ENCODE measurements at regions not wholly inside any gene's neighbourhood (a gene's known extent, or its start where the extent isn't known, plus 50 kb on each side); places are given as distances from the start of the nearest gene placed in this dataset.
"Not testable (repeated sequence)": the region's sequence is repeated elsewhere in the genome, so short reads cannot be mapped to it uniquely, and the experiment has no call there.

DNA sequence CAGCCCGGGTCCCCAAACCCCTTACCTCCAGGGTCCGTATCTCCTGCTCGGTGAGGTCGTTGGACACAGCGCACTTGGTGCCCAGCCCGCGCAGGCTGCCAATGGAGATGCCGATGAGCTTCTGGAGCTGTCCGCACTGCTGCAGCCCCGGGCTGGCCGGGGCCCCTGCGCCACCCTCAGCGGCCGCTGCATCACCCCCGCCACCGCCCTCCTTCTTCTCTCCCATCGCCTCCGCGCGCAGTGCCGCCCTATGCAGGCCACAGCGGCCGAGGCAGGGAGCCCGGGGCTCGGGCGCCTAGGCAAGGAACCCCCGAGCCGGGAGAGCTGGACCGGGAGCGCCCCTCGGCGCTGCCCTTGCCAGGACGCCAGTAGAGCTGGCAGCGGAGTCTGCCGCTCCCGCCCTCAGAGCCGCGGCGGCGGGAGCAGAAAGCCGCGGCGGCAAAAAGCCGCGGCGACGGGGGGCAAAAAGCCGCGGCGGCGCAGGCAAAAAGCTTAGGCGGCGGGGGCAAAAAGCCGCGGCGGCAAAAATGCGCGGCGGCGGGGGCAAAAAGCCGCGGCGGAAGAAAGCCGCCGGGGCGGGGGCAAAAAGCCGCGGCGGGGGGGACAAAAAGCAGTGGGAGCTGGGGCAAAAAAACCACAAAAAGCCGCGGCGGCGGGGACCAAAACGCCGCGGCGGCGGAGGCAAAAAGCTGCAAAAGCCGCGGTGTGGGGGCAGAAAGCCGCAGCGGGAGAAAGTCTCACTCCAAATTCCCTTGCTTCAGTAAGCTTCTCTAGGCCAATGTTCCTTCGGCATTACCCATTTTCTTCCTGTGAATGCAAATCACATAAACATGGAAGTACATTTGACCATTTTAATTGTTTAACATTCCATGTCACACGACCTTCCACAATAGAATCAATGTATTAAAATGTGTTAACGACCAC lies 181.2 kb downstream of the ZNF92 start:
- TF ChIP-seq, protein P1, sequence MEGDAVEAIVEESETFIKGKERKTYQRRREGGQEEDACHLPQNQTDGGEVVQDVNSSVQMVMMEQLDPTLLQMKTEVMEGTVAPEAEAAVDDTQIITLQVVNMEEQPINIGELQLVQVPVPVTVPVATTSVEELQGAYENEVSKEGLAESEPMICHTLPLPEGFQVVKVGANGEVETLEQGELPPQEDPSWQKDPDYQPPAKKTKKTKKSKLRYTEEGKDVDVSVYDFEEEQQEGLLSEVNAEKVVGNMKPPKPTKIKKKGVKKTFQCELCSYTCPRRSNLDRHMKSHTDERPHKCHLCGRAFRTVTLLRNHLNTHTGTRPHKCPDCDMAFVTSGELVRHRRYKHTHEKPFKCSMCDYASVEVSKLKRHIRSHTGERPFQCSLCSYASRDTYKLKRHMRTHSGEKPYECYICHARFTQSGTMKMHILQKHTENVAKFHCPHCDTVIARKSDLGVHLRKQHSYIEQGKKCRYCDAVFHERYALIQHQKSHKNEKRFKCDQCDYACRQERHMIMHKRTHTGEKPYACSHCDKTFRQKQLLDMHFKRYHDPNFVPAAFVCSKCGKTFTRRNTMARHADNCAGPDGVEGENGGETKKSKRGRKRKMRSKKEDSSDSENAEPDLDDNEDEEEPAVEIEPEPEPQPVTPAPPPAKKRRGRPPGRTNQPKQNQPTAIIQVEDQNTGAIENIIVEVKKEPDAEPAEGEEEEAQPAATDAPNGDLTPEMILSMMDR (IDR thresholded peaks at IDR 0.05; ENCODE audit: poor library complexity): not testable (repeated sequence)
- TF ChIP-seq EZH2 (IDR thresholded peaks at IDR 0.05; ENCODE audit: borderline replicate concordance): not testable (repeated sequence)
